GM12878 (cell line): ENCODE measurements at regions not wholly inside any gene's neighbourhood (a gene's known extent, or its start where the extent isn't known, plus 50 kb on each side); places are given as distances from the start of the nearest gene placed in this dataset.

ENCODE experiments used
- BCLAF1 ChIP-seq: fragments of 450-650 bp; IDR thresholded peaks from 2 replicates; pipeline ENCODE4 v1.6.1; 2017; ENCODE audit warnings: antibody characterized with exemption, mild to moderate bottlenecking, moderate library complexity
- CTCF ChIP-seq, 3 experiments: IDR thresholded peaks in 2 of 3; conservative IDR thresholded peaks in 1 of 3; 2 replicates each; pipeline ENCODE4 v1.5.1; 2011; ENCODE audit warnings: low read depth in 3 of 3, low read length in 3 of 3, mild to moderate bottlenecking in 3 of 3, control low read depth in 2 of 3, moderate library complexity in 2 of 3, inconsistent platforms in 1 of 3, mixed read lengths in 1 of 3; ENCODE audit not compliant: control insufficient read depth in 2 of 3, insufficient read depth in 1 of 3; ENCODE audit errors: extremely low read depth in 1 of 3
- FOXK2 ChIP-seq: fragments of 450-650 bp; IDR thresholded peaks from 2 replicates; pipeline ENCODE4 v1.6.1; 2017; ENCODE audit warnings: mild to moderate bottlenecking, moderate library complexity
- POLR2A ChIP-seq: IDR thresholded peaks from 2 replicates; pipeline ENCODE4 v1.6.1; 2011; ENCODE audit warnings: low read depth, mild to moderate bottlenecking, low read length
- RELA ChIP-seq: fragments of 450-650 bp; IDR thresholded peaks from 2 replicates; pipeline ENCODE4 v1.8.0; 2014; ENCODE audit warnings: borderline replicate concordance; ENCODE audit not compliant: partially characterized antibody
- REST ChIP-seq: IDR thresholded peaks from 2 replicates; pipeline ENCODE4 v1.6.1; 2012; ENCODE audit warnings: mild to moderate bottlenecking, low read depth, low read length
- SRF ChIP-seq, 2 experiments: IDR thresholded peaks; 2 replicates each; pipeline ENCODE4 v1.6.1; 2011; ENCODE audit warnings: low read depth in 2 of 2, low read length in 2 of 2, mild to moderate bottlenecking in 1 of 2, moderate library complexity in 1 of 2
- YY1 ChIP-seq: IDR thresholded peaks from 2 replicates; pipeline ENCODE4 v1.6.1; 2011; ENCODE audit warnings: low read depth, mild to moderate bottlenecking, low read length

- TF ChIP-seq YY1 (no peak), CTCF (IDR thresholded peaks at IDR 0.05 in 2 of 3, conservative IDR thresholded peaks at IDR 0.05 in 1 of 3; ENCODE audit: control insufficient read depth in 2 of 3, extremely low read depth in 1 of 3, insufficient read depth in 1 of 3, low read depth in 3 of 3, low read length in 3 of 3) (no peak), FOXK2 (no peak), BCLAF1 (no peak), POLR2A (no peak), RELA (no peak), SRF (IDR thresholded peaks at IDR 0.05; ENCODE audit: low read depth in 2 of 2, low read length in 2 of 2) (no peak), REST (no peak)
These were observed 63.2 kb upstream of the VPREB1 start for GRCh38 chr22:22181341-22181850.
